K562 (cell line): ENCODE measurements at regions not wholly inside any gene's neighbourhood (a gene's known extent, or its start where the extent isn't known, plus 50 kb on each side); places are given as distances from the start of the nearest gene placed in this dataset.

ENCODE experiments used
- CBX8 ChIP-seq: fragments of 200-600 bp; sonication (generic); IDR thresholded peaks from 2 replicates; pipeline ENCODE4 v1.6.1; 2012; ENCODE audit warnings: borderline replicate concordance, mixed run types, low read depth, mild to moderate bottlenecking, moderate library complexity, mixed read lengths, low read length, control low read depth, inconsistent platforms; ENCODE audit not compliant: poor library complexity, severe bottlenecking; ENCODE audit errors: extremely low read depth
- KDM2B ChIP-seq: fragments of 250-450 bp; sonication (Bioruptor Pico); IDR thresholded peaks from 2 replicates; pipeline ENCODE4 v1.8.0; 2021; ENCODE audit warnings: mild to moderate bottlenecking, moderate library complexity
- MTA3 ChIP-seq: fragments of 450-650 bp; formaldehyde crosslinking; IDR thresholded peaks from 2 replicates; pipeline ENCODE4 v1.6.1; 2017; ENCODE audit warnings: mild to moderate bottlenecking, borderline replicate concordance
- SMAD1 ChIP-seq: fragments of 150-350 bp; IDR thresholded peaks from 2 replicates; pipeline ENCODE4 v1.6.1; 2014; ENCODE audit warnings: low read length, low read depth; ENCODE audit not compliant: partially characterized antibody
- TF ChIP-seq, protein P1 (sequence below), 3 experiments: IDR thresholded peaks in 2 of 3; conservative IDR thresholded peaks in 1 of 3; 2 replicates each; pipeline ENCODE4 v1.5.1; 2011 to 2012; ENCODE audit warnings: low read length in 3 of 3, mild to moderate bottlenecking in 3 of 3, control low read depth in 2 of 3, improper control_type of control experiment in 1 of 3, inconsistent platforms in 1 of 3, low read depth in 1 of 3, mixed read lengths in 1 of 3, moderate library complexity in 1 of 3; ENCODE audit not compliant: insufficient read depth in 2 of 3

GRCh38 chr11:10946072-10946471, 88.2 kb upstream of the ZBED5 start:
- TF ChIP-seq MTA3 (no peak), CBX8 (no peak), SMAD1 (no peak), KDM2B (CRISPR knock-in tag) (no peak)
- TF ChIP-seq, protein P1, sequence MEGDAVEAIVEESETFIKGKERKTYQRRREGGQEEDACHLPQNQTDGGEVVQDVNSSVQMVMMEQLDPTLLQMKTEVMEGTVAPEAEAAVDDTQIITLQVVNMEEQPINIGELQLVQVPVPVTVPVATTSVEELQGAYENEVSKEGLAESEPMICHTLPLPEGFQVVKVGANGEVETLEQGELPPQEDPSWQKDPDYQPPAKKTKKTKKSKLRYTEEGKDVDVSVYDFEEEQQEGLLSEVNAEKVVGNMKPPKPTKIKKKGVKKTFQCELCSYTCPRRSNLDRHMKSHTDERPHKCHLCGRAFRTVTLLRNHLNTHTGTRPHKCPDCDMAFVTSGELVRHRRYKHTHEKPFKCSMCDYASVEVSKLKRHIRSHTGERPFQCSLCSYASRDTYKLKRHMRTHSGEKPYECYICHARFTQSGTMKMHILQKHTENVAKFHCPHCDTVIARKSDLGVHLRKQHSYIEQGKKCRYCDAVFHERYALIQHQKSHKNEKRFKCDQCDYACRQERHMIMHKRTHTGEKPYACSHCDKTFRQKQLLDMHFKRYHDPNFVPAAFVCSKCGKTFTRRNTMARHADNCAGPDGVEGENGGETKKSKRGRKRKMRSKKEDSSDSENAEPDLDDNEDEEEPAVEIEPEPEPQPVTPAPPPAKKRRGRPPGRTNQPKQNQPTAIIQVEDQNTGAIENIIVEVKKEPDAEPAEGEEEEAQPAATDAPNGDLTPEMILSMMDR (IDR thresholded peaks at IDR 0.05 in 2 of 3, conservative IDR thresholded peaks at IDR 0.05 in 1 of 3; ENCODE audit: insufficient read depth in 2 of 3, low read depth in 1 of 3, low read length in 3 of 3) = no peak
